CD4-positive, alpha-beta T cell (primary cell): ENCODE measurements at regions not wholly inside any gene's neighbourhood (a gene's known extent, or its start where the extent isn't known, plus 50 kb on each side); places are given as distances from the start of the nearest gene placed in this dataset.

Experiments used
- ATAC-seq: fragments of 200-7000 bp; cut with Tn5 transposase; one replicate; pipeline ENCODE4 v1.10.0; 2022; ENCODE audit warnings: mild to moderate bottlenecking; ENCODE audit not compliant: poor library complexity
- CTCF ChIA-PET: fragments of 350-600 bp; sonication (Branson Sonifier 250); formaldehyde crosslinking; loops from one replicate; lab custom pipeline; 2021; ENCODE audit warnings: antibody characterized with exemption, inconsistent platforms; lab: Charles Lee
- POLR2A ChIA-PET: fragments of 350-600 bp; sonication (Branson Sonifier 250); formaldehyde crosslinking; loops from one replicate; lab custom pipeline; 2021; ENCODE audit warnings: antibody characterized with exemption, inconsistent platforms; lab: Charles Lee
- DNase-seq, 14 experiments: peaks; one replicate each; pipeline ENCODE4 v3.0.0-alpha.2; 2013 to 2020; ENCODE audit warnings: mixed read lengths in 2 of 14
- H3K27ac ChIP-seq, 2 donors: one replicate each; pipeline versions ENCODE4 v1.5.1 to v1.7.0; 2013; ENCODE audit warnings: low read length in 2 of 2, low read depth in 1 of 2, mild to moderate bottlenecking in 1 of 2
- H3K27me3 ChIP-seq, 2 experiments: 1 replicate in 1 of 2; 2 replicates in 1 of 2; pipeline versions ENCODE4 v1.6.1 to v1.7.0; 2013; ENCODE audit warnings: low read length in 2 of 2, control low read depth in 1 of 2, mild to moderate bottlenecking in 1 of 2, moderate library complexity in 1 of 2; ENCODE audit not compliant: insufficient read depth in 2 of 2, control insufficient read depth in 1 of 2
- H3K36me3 ChIP-seq: one replicate; pipeline ENCODE4 v1.6.1; 2013; ENCODE audit warnings: low read length, control low read depth; ENCODE audit not compliant: insufficient read depth
- H3K4me1 ChIP-seq: one replicate; pipeline ENCODE4 v1.6.1; 2013; ENCODE audit warnings: low read length, control low read depth; ENCODE audit not compliant: insufficient read depth
- H3K4me3 ChIP-seq: one replicate; pipeline ENCODE4 v1.5.1; 2013; ENCODE audit warnings: mild to moderate bottlenecking, low read length, moderate library complexity
- H3K9me3 ChIP-seq, 2 experiments: 1 replicate in 1 of 2; 2 replicates in 1 of 2; pipeline versions ENCODE4 v1.6.1 to v1.7.0; 2013; ENCODE audit warnings: low read length in 2 of 2, mild to moderate bottlenecking in 2 of 2, control low read depth in 1 of 2, moderate library complexity in 1 of 2; ENCODE audit not compliant: control insufficient read depth in 1 of 2, insufficient read depth in 1 of 2
- H3K27ac Mint-ChIP-seq: one replicate; pipeline ENCODE4 v1.8.0; 2020; ENCODE audit warnings: mixed read lengths
- H3K27me3 Mint-ChIP-seq: one replicate; pipeline ENCODE4 v1.8.0; 2021; ENCODE audit warnings: mixed read lengths
- H3K36me3 Mint-ChIP-seq: one replicate; pipeline ENCODE4 v1.8.0; 2021; ENCODE audit warnings: low read depth, mixed read lengths
- H3K4me1 Mint-ChIP-seq: one replicate; pipeline ENCODE4 v1.8.0; 2021; ENCODE audit warnings: low read depth, mixed read lengths
- H3K4me3 Mint-ChIP-seq: one replicate; pipeline ENCODE4 v1.8.0; 2020; ENCODE audit warnings: mild to moderate bottlenecking, mixed read lengths
- H3K9me3 Mint-ChIP-seq: one replicate; pipeline ENCODE4 v1.8.0; 2020; ENCODE audit warnings: mixed read lengths
- CTCF ChIP-seq: fragments of 200-600 bp; IDR thresholded peaks from one replicate; pipeline ENCODE4 v1.8.0; 2022; ENCODE audit warnings: antibody characterized with exemption, mild to moderate bottlenecking
- intact Hi-C, 2 experiments: fragments of 100-400 bp; cut with DNase I in 1 of 2; cut with micrococcal nuclease in 1 of 2; formaldehyde crosslinking; loops; one replicate each; pipeline versions ENCODE4 v1.15.1 to v1.9.0; 2023 to 2025; cut with DNase I, micrococcal nuclease

GRCh38 chr2:120861576-120862191, 126.0 kb downstream of the GLI2 start:
- Mint-ChIP-seq H3K27ac (no peak overlapping the region), H3K4me1 (no peaks in the 10 kb centered on the region), H3K9me3 (no peaks in the 10 kb centered on the region), H3K36me3 (no peaks in the 10 kb centered on the region), H3K27me3 (peaks cover 13% of the 10 kb centered on the region), H3K4me3 (no peak overlapping the region)
- intact Hi-C loops: no loop called here
- Histone ChIP-seq H3K4me1 (no peaks in the 10 kb centered on the region), H3K4me3 (no peak overlapping the region), H3K27ac (no peak overlapping the region), H3K27me3 (peaks cover 4 to 5% of the 10 kb centered on the region in 2 experiments), H3K9me3 (peaks cover 0 to 18% of the 10 kb centered on the region in 2 experiments), H3K36me3 (no peaks in the 10 kb centered on the region)
- POLR2A ChIA-PET: no interaction called here
- CTCF ChIA-PET: no interaction called here
- ATAC-seq (no peak), DNase-seq (no peak)
- TF ChIP-seq CTCF: no peak

GRCh38 chr2:120862201-120863060, 126.8 kb downstream of the GLI2 start:
- intact Hi-C loops: no loop called here
- TF ChIP-seq CTCF: no peak

GRCh38 chr2:120863146-120863545, 127.5 kb downstream of the GLI2 start:
- no peak overlapping the region for H3K27ac Mint-ChIP-seq
- POLR2A ChIA-PET: no interaction called here

More at GRCh38 chr2:120862201-120863060, 126.8 kb downstream of the GLI2 start:
- Histone ChIP-seq H3K9me3 (peaks cover 0 to 25% of the 10 kb centered on the region in 2 experiments), H3K36me3 (no peaks in the 10 kb centered on the region), H3K27me3 (peaks cover 5 to 10% of the 10 kb centered on the region in 2 experiments), H3K4me1 (no peaks in the 10 kb centered on the region), H3K27ac (no peak overlapping the region), H3K4me3 (no peak overlapping the region)
- DNase-seq (no peak), ATAC-seq (no peak)
- Mint-ChIP-seq H3K4me3 (no peak overlapping the region), H3K27ac (no peak overlapping the region), H3K4me1 (no peaks in the 10 kb centered on the region), H3K27me3 (peaks cover 13% of the 10 kb centered on the region), H3K36me3 (no peaks in the 10 kb centered on the region), H3K9me3 (no peaks in the 10 kb centered on the region)
- CTCF ChIA-PET: no interaction called here
- POLR2A ChIA-PET: no interaction called here

More at GRCh38 chr2:120863146-120863545, 127.5 kb downstream of the GLI2 start:
- no peaks in the 10 kb centered on the region for H3K36me3 Mint-ChIP-seq
- DNase-seq: no peak
- Histone ChIP-seq H3K36me3 (no peaks in the 10 kb centered on the region), H3K27me3 (peaks cover 11 to 15% of the 10 kb centered on the region in 2 experiments), H3K9me3 (peaks cover 0 to 30% of the 10 kb centered on the region in 2 experiments), H3K27ac (no peak overlapping the region), H3K4me1 (no peaks in the 10 kb centered on the region), H3K4me3 (no peak overlapping the region)
- peaks cover 17% of the 10 kb centered on the region for H3K27me3 Mint-ChIP-seq
- H3K9me3 Mint-ChIP-seq: no peaks in the 10 kb centered on the region
- intact Hi-C loops: no loop called here
- no peak for ATAC-seq
- no peak for TF ChIP-seq CTCF
- CTCF ChIA-PET: no interaction called here
- no peaks in the 10 kb centered on the region for H3K4me1 Mint-ChIP-seq
- H3K4me3 Mint-ChIP-seq: no peak overlapping the region
